ENCODE measurements at regions not wholly inside any gene's neighbourhood (a gene's known extent, or its start where the extent isn't known, plus 50 kb on each side); places are given as distances from the start of the nearest gene placed in this dataset.

DNA sequence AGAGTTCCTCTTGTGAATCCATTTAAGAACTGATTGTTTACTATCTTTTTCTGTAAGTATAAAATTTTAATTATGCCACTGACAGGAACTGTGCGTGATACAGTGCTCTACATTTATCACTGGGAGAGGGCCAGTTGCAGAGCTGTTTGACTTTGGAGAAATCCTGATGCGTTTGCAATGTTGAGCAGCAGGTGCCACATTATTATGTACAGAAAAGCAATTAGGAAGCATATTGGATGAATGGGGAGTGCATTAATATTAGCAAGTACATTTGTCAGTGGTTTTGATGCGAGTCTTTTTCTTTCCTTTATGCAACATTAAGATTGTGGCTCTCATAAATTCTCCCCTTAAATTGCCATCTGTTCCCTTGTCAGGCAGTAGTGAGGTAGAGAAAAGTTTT lies 302.3 kb upstream of the FANCL start:
- no peak overlapping the region for H3K9ac ChIP-seq
- H3K9me3 ChIP-seq: no peaks in the 10 kb centered on the region
- H3K36me3 ChIP-seq: no peaks in the 10 kb centered on the region
- no peak overlapping the region for H3K4me2 ChIP-seq
- no peaks in the 10 kb centered on the region for H3K27me3 ChIP-seq
- TF ChIP-seq Cebpa-rat (IDR thresholded peaks at IDR 0.05): no peak
- H3K4me3 ChIP-seq: no peak overlapping the region
- H4K20me1 ChIP-seq: no peaks in the 10 kb centered on the region
- no peak overlapping the region for H3K27ac ChIP-seq
- no peaks in the 10 kb centered on the region for H3K4me1 ChIP-seq

DNA sequence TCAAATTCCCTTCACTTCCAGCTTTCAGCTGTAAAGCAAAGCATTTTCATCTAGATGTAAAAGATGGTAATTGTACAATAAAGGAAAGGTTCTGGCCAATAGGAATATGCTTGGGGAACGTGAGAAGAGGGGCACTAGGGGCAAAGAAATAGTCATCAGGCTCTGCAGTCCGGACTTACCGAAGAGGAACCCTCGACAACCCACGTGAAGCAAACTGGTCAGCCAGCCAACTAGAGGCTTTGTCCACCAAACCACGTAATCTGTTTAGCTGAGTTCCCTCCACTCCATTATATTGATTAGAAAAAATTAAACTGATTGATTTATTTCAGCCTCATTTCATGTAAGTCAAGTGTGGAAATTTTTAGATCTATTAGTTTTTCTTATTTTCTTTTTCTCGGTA lies 300.4 kb upstream of the FANCL start:
- Histone ChIP-seq H3K27ac (no peak overlapping the region), H3K27me3 (no peaks in the 10 kb centered on the region), H4K20me1 (no peaks in the 10 kb centered on the region), H3K4me3 (no peak overlapping the region), H3K9ac (no peak overlapping the region), H3K4me2 (no peak overlapping the region), H3K9me3 (no peaks in the 10 kb centered on the region), H3K36me3 (no peaks in the 10 kb centered on the region), H3K4me1 (no peaks in the 10 kb centered on the region)
- no peak for TF ChIP-seq Cebpa-rat (IDR thresholded peaks at IDR 0.05)

DNA sequence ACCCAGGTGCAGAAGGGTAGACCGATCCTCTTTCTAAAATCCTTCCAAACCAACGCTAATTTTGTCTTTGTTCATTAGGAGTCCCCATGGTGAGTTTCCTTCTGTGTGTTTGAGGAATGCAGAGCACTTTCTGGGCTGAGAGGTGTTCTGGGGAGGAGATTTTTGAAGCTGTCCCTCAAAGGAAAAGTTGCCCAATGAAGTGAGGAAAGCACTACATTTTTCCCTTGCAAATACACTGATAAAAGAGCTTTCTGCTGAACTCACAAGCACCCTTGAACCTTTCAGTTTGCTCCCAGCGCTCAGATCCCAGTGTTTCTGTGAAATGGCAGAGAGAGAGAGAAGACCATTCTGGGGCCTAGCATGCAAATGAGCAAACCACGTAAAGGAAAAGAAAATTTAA lies 299.6 kb upstream of the FANCL start:
- H4K20me1 ChIP-seq: no peaks in the 10 kb centered on the region
- H3K4me3 ChIP-seq: no peak overlapping the region
- H3K9ac ChIP-seq: no peak overlapping the region
- H3K36me3 ChIP-seq: no peaks in the 10 kb centered on the region
- H3K4me2 ChIP-seq: no peak overlapping the region
- H3K27me3 ChIP-seq: no peaks in the 10 kb centered on the region
- H3K4me1 ChIP-seq: no peaks in the 10 kb centered on the region
- TF ChIP-seq Cebpa-rat (IDR thresholded peaks at IDR 0.05): no peak
- no peak overlapping the region for H3K27ac ChIP-seq
- no peaks in the 10 kb centered on the region for H3K9me3 ChIP-seq

DNA sequence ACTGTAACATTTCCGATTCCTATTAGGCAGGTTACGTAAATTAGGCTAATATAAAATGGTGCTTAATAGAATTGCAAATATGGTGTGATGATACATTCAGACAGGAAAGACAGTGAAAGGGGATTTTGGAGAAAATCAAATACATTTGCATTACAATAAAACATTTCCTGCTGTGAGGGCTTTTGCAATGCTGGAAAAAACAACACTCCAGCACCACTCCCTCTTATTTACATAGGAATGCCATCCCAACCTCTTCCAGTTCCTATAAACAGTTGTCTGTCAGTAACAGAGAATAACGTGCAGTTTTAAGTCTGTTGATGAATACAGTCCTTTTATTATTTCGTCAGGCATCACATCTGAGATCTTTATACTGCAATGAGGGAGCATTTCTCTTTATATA lies 298.8 kb upstream of the FANCL start:
- Histone ChIP-seq H3K27me3 (no peaks in the 10 kb centered on the region), H3K4me2 (no peak overlapping the region), H4K20me1 (no peaks in the 10 kb centered on the region), H3K27ac (no peak overlapping the region), H3K36me3 (no peaks in the 10 kb centered on the region), H3K4me1 (no peaks in the 10 kb centered on the region), H3K9me3 (no peaks in the 10 kb centered on the region), H3K4me3 (no peak overlapping the region), H3K9ac (no peak overlapping the region)
- no peak for TF ChIP-seq Cebpa-rat (IDR thresholded peaks at IDR 0.05)

DNA sequence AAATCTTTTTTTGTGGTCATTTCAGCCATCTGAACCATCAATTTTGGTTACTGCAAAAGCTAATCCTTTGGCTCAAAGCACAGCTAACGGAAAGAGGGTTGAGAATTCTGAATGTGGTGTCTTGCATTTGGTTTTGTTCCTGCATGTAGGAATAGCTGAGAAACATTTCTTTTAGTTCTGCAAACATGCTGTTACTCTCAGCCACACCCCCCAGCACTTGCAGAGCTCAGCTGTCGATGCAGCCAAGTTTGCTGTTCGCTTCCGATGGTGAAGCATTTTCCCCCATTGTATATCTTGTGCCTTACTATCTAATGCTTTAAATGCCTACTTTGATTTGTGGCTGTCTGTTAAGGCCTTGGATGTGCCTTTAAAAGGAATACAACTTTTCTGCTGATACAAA lies 294.9 kb upstream of the FANCL start:
- H3K4me3 ChIP-seq: no peak overlapping the region
- no peaks in the 10 kb centered on the region for H3K9me3 ChIP-seq
- no peaks in the 10 kb centered on the region for H3K36me3 ChIP-seq
- H4K20me1 ChIP-seq: no peaks in the 10 kb centered on the region
- H3K4me2 ChIP-seq: no peak overlapping the region
- H3K27ac ChIP-seq: no peak overlapping the region
- no peaks in the 10 kb centered on the region for H3K27me3 ChIP-seq
- no peak for TF ChIP-seq Cebpa-rat (IDR thresholded peaks at IDR 0.05)
- H3K4me1 ChIP-seq: no peaks in the 10 kb centered on the region
- no peak overlapping the region for H3K9ac ChIP-seq

DNA sequence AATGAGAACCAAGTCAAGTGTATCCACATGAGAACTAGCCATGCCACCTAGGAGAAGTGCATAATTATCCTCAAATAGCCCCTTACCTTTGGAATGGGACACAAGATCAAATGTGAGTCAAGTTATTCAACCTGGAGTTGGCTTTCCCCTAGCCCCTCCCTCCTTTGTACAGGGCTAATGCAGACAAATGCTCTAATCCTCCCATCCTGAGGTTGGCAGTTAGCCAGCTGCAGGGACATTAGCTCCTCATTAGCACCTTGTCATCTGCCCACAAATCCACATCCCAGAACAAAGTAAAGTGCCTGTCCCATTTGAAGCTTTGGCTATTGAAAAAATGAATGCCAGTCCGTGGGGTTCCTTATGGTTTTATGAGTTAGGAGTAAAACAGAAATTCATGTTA lies 294.1 kb upstream of the FANCL start:
- H3K4me1 ChIP-seq: no peaks in the 10 kb centered on the region
- no peak overlapping the region for H3K4me3 ChIP-seq
- no peak overlapping the region for H3K27ac ChIP-seq
- H3K36me3 ChIP-seq: no peaks in the 10 kb centered on the region
- H3K27me3 ChIP-seq: no peaks in the 10 kb centered on the region
- no peak overlapping the region for H3K9ac ChIP-seq
- H3K4me2 ChIP-seq: no peak overlapping the region
- no peaks in the 10 kb centered on the region for H3K9me3 ChIP-seq
- no peak for TF ChIP-seq Cebpa-rat (IDR thresholded peaks at IDR 0.05)
- no peaks in the 10 kb centered on the region for H4K20me1 ChIP-seq

DNA sequence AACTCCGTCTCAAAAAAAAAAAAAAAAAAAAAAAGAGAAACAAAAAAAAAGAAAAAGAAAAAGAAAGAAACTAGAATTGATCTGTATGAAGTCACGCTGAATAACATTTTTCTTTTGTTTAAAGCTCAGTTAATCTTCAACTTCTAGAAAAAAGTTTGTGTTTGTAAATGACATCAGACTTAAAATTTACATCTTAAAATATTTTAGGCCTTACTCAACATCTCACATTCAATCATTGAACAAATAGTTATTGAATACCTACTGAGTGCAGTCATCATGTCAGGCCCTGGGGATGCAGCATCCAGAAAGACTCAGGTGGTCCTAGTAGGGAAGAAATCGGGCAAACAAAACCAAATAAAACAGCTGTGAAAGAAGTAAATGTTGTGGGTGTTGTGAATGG lies 292.3 kb upstream of the FANCL start:
- H3K27ac ChIP-seq: no peak overlapping the region
- no peaks in the 10 kb centered on the region for H4K20me1 ChIP-seq
- no peak overlapping the region for H3K9ac ChIP-seq
- no peak for TF ChIP-seq Cebpa-rat (IDR thresholded peaks at IDR 0.05)
- H3K27me3 ChIP-seq: no peaks in the 10 kb centered on the region
- no peak overlapping the region for H3K4me3 ChIP-seq
- no peaks in the 10 kb centered on the region for H3K36me3 ChIP-seq
- H3K4me2 ChIP-seq: no peak overlapping the region
- H3K4me1 ChIP-seq: no peaks in the 10 kb centered on the region
- H3K9me3 ChIP-seq: no peaks in the 10 kb centered on the region

DNA sequence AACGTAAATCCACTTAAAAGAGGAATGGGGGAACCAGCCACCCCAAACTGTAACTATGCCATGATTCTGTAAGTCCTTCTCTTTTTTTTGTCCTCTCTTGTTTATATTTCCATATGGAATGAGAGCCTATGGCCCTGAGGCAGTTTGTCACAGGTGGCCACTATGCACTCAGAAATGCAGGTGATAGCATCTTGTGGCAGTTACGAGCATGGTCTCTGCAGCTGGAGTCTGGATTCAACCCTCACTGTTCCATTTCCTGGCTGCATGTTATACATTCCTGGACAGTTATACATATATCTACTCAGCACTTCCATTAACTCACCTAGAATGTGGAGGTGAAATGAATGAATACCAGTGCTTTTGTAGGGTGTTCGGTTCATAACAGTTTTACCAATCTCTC lies 291.5 kb upstream of the FANCL start:
- H3K27me3 ChIP-seq: no peaks in the 10 kb centered on the region

DNA sequence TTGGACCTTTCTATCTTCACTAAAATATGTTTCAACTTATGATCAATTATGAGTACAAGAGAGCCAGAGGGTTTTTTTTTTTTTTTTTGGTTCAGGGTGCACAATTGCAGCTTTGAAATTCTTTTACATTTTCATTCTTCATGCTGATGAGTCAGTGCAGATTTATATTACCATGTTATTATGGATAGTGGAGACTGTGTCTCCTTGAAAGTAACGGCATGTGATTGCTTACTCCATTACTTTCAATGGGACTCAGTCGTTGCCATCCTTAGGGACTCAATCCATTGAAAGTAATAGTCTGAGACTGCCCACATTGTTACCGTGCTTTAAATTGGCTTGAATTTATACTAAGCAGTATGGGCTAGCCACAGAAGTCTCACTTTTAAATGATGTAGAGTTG lies 286.5 kb upstream of the FANCL start:
- TF ChIP-seq Cebpa-rat (IDR thresholded peaks at IDR 0.05): no peak
- H4K20me1 ChIP-seq: no peaks in the 10 kb centered on the region
- H3K4me1 ChIP-seq: no peaks in the 10 kb centered on the region
- H3K27me3 ChIP-seq: no peaks in the 10 kb centered on the region
- H3K36me3 ChIP-seq: no peaks in the 10 kb centered on the region
- H3K4me3 ChIP-seq: no peak overlapping the region
- H3K4me2 ChIP-seq: no peak overlapping the region
- H3K27ac ChIP-seq: no peak overlapping the region
- no peaks in the 10 kb centered on the region for H3K9me3 ChIP-seq
- H3K9ac ChIP-seq: no peak overlapping the region

More for the DNA sequence above, 291.5 kb upstream of the FANCL start:
- H3K36me3 ChIP-seq: no peaks in the 10 kb centered on the region
- no peaks in the 10 kb centered on the region for H4K20me1 ChIP-seq
- H3K4me2 ChIP-seq: no peak overlapping the region
- H3K4me3 ChIP-seq: no peak overlapping the region
- no peaks in the 10 kb centered on the region for H3K9me3 ChIP-seq
- H3K27ac ChIP-seq: no peak overlapping the region
- no peak for TF ChIP-seq Cebpa-rat (IDR thresholded peaks at IDR 0.05)
- no peak overlapping the region for H3K9ac ChIP-seq
- H3K4me1 ChIP-seq: no peaks in the 10 kb centered on the region

DNA sequence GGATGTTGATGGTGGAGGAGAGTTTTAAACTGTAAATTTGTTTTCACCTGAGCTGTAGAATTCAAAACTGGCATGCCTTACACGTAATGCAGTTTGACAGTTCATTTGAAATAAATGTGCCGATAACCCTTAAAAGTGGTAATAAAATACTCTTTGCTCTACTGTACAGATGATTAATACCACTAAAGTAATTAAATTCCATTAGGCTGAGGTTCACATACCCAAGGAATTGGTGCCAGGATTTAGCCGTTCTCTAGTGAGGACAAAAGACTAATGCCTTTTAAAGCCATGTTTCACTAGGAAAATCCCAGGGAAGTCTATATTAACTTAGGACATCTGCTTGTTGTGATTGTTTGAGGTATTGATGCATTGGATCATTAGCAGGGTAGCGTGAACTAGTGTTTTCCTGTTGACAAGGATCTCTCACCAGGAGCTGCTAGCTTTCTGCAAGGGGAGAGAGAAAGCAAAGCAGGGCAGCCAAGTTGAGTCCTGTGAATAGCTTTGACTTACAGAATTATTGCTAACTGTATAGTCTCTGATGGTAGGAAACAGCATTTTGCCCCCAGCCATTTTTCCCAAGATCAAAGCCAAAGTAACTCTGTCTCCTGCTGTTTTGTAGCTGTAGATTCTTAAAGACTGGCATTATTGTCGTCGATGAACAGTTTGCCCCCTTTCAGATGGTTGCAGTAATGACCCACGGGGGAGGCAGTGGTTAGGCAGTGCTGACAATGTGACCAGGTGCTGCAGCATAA lies 280.9 kb upstream of the FANCL start:
- no peak for TF ChIP-seq Cebpa-rat (IDR thresholded peaks at IDR 0.05)
- Histone ChIP-seq H3K4me1 (no peaks in the 10 kb centered on the region), H3K27me3 (no peaks in the 10 kb centered on the region), H4K20me1 (no peaks in the 10 kb centered on the region), H3K27ac (no peak overlapping the region), H3K4me3 (no peak overlapping the region), H3K9me3 (no peaks in the 10 kb centered on the region), H3K4me2 (no peak overlapping the region), H3K9ac (no peak overlapping the region), H3K36me3 (no peaks in the 10 kb centered on the region)

DNA sequence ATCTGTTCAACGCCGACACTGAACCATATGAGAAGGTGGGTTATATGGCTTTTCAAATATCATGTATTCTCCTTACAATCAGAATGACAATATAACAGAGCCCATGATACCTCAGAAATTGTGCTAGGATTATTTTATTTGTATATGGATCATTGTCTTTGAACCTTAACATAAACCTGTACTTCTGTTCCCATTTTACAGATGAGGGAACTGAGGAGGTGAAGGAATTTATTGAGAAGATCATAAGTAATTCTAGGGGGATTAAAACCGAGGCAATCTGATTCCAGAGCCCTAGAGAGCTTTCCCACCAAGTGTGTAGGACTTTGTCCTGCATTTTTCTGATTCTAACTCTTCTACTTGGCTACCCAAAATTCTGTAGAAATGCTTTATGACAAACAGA lies 279.8 kb upstream of the FANCL start:
- Histone ChIP-seq H3K9me3 (no peaks in the 10 kb centered on the region), H4K20me1 (no peaks in the 10 kb centered on the region), H3K4me1 (no peaks in the 10 kb centered on the region), H3K4me3 (no peak overlapping the region), H3K4me2 (no peak overlapping the region), H3K9ac (no peak overlapping the region), H3K27ac (no peak overlapping the region), H3K27me3 (no peaks in the 10 kb centered on the region), H3K36me3 (no peaks in the 10 kb centered on the region)
- TF ChIP-seq Cebpa-rat (IDR thresholded peaks at IDR 0.05): no peak
